HepG2 (cell line): ENCODE measurements at regions not wholly inside any gene's neighbourhood (a gene's known extent, or its start where the extent isn't known, plus 50 kb on each side); places are given as distances from the start of the nearest gene placed in this dataset.

Experiments used
- ATAC-seq: fragments of 200-7000 bp; cut with Tn5 transposase; 3 replicates; pipeline ENCODE4 v1.9.1; 2020; ENCODE audit warnings: mild to moderate bottlenecking, moderate library complexity
- BruUV-seq: library from RNA; stranded (reverse); fragments of 400-500 nt; replicated peaks from 2 replicates; lab custom pipeline; 2021; lab: Mats Ljungman, UMichigan
- CTCF ChIA-PET: fragments of 300-600 bp; formaldehyde crosslinking; extraction: SDS; loops from one replicate; lab custom pipeline; 2021; ENCODE audit warnings: low total read pairs, inconsistent platforms, low intra/inter-chr PET ratio; lab: Yijun Ruan, JAX
- POLR2A ChIA-PET: fragments of 350-600 bp; sonication (Branson Sonifier 250); formaldehyde crosslinking; loops from one replicate; lab custom pipeline; 2020; ENCODE audit warnings: antibody characterized with exemption, inconsistent platforms; lab: Yijun Ruan, JAX
- DNase-seq: peaks from one replicate; pipeline ENCODE4 v3.0.0-alpha.2; 2015; ENCODE audit warnings: low spot score
- FAIRE-seq: peaks from 3 replicates; lab custom pipeline; 2011; peaks lifted over from hg19 to GRCh38; lab: Jason Lieb, UNC
- H2AFZ ChIP-seq: one replicate; pipeline ENCODE4 v1.6.1; 2011; ENCODE audit warnings: low read length, inconsistent platforms
- H3K27ac ChIP-seq: fragments of 300-600 bp; 3 replicates; pipeline ENCODE4 v1.8.0; 2011; ENCODE audit warnings: mixed run types, mild to moderate bottlenecking, mixed read lengths, low read length, inconsistent platforms; ENCODE audit not compliant: insufficient read depth; ENCODE audit errors: extremely low read length
- H3K27me3 ChIP-seq, 2 experiments: fragments of 200-600 bp in 1 of 2; 2 replicates in 1 of 2; 3 replicates in 1 of 2; pipeline versions ENCODE4 v1.6.0 to v1.8.0; 2011; ENCODE audit warnings: low read length in 2 of 2, mild to moderate bottlenecking in 2 of 2, moderate library complexity in 2 of 2, inconsistent platforms in 1 of 2; ENCODE audit not compliant: insufficient read depth in 2 of 2, control insufficient read depth in 1 of 2
- H3K36me3 ChIP-seq, 2 experiments: fragments of 200-600 bp in 1 of 2; replicated peaks in 1 of 2; 2 replicates in 1 of 2; 3 replicates in 1 of 2; pipeline versions ENCODE4 v1.5.1 to v1.8.0; 2011; ENCODE audit warnings: low read length in 2 of 2, inconsistent platforms in 1 of 2; ENCODE audit not compliant: insufficient read depth in 2 of 2, control insufficient read depth in 1 of 2
- H3K4me1 ChIP-seq: 2 replicates; pipeline ENCODE4 v1.5.1; 2012; ENCODE audit warnings: low read length, inconsistent platforms; ENCODE audit not compliant: insufficient read depth
- H3K4me2 ChIP-seq: 2 replicates; pipeline ENCODE4 v1.6.0; 2011; ENCODE audit warnings: low read depth, low read length, inconsistent platforms
- H3K4me3 ChIP-seq, 3 experiments: fragments of 200-600 bp in 1 of 3; sonication (generic), shearing (Covaris generic) in 1 of 3; replicated peaks in 1 of 3; 2 replicates each; pipeline ENCODE4 v1.5.1; 2011 to 2016; ENCODE audit warnings: low read length in 3 of 3, inconsistent platforms in 2 of 3, low read depth in 2 of 3, mild to moderate bottlenecking in 2 of 3, control low read depth in 1 of 3, mixed read lengths in 1 of 3; ENCODE audit not compliant: insufficient read depth in 1 of 3
- H3K79me2 ChIP-seq: one replicate; pipeline ENCODE4 v1.6.1; 2011; ENCODE audit warnings: low read length, inconsistent platforms; ENCODE audit not compliant: insufficient read depth
- H3K9ac ChIP-seq: 2 replicates; pipeline ENCODE4 v1.6.0; 2011; ENCODE audit warnings: mild to moderate bottlenecking, low read depth, low read length, inconsistent platforms; ENCODE audit not compliant: insufficient read depth
- H3K9me3 ChIP-seq: 2 replicates; pipeline ENCODE4 v1.5.1; 2012; ENCODE audit warnings: mild to moderate bottlenecking, low read length
- H4K20me1 ChIP-seq: 2 replicates; pipeline ENCODE4 v1.6.0; 2011; ENCODE audit warnings: inconsistent platforms, mild to moderate bottlenecking, low read length, moderate library complexity; ENCODE audit not compliant: insufficient read depth
- CBFB ChIP-seq: sonication (generic); formaldehyde crosslinking; IDR thresholded peaks from 2 replicates; pipeline ENCODE4 v1.4.0; 2020; ENCODE audit warnings: missing genetic modification reagents
- CSRNP2 ChIP-seq: sonication (generic); formaldehyde crosslinking; conservative IDR thresholded peaks from 2 replicates; pipeline ENCODE4 v1.8.0; 2022; ENCODE audit warnings: low read depth, missing genetic modification reagents
- KMT2B ChIP-seq: IDR thresholded peaks from 2 replicates; pipeline ENCODE4 v1.6.1; 2016; ENCODE audit warnings: missing genetic modification reagents, missing compliant biosample characterization
- NAIF1 ChIP-seq: sonication (generic); formaldehyde crosslinking; IDR thresholded peaks from 2 replicates; pipeline ENCODE4 v1.5.0; 2020; ENCODE audit warnings: mild to moderate bottlenecking, missing genetic modification reagents, borderline replicate concordance
- NCOR1 ChIP-seq: fragments of 200-600 bp; sonication (generic); IDR thresholded peaks from 2 replicates; pipeline ENCODE4 v1.7.0; 2017; ENCODE audit warnings: antibody characterized with exemption, low read length, borderline replicate concordance
- RAD51 ChIP-seq: fragments of 450-650 bp; IDR thresholded peaks from 2 replicates; pipeline ENCODE4 v1.6.1; 2016; ENCODE audit warnings: borderline replicate concordance
- RARG ChIP-seq: sonication (generic); formaldehyde crosslinking; IDR thresholded peaks from 2 replicates; pipeline ENCODE4 v1.4.0; 2020; ENCODE audit warnings: low read depth, mild to moderate bottlenecking, missing genetic modification reagents
- ZBTB43 ChIP-seq: sonication (generic); formaldehyde crosslinking; conservative IDR thresholded peaks from 2 replicates; pipeline ENCODE4 v1.4.0; 2020; ENCODE audit warnings: missing genetic modification reagents
- ZNF513 ChIP-seq: sonication (generic); formaldehyde crosslinking; conservative IDR thresholded peaks from 2 replicates; pipeline ENCODE4 v1.5.0; 2020; ENCODE audit warnings: missing genetic modification reagents
- ZNF558 ChIP-seq: sonication (generic); formaldehyde crosslinking; IDR thresholded peaks from 2 replicates; pipeline ENCODE4 v1.9.0; 2022; ENCODE audit warnings: mild to moderate bottlenecking, missing genetic modification reagents, borderline replicate concordance
- ZNF790 ChIP-seq: sonication (generic); formaldehyde crosslinking; IDR thresholded peaks from 2 replicates; pipeline ENCODE4 v1.8.0; 2022; ENCODE audit warnings: missing genetic modification reagents, mild to moderate bottlenecking, borderline replicate concordance
- WGBS: methylation state at CpG from one replicate; pipeline ENCODE4 v1.1.6; 2017; ENCODE audit warnings: low lambda C conversion rate; 5-methylcytosine and 5-hydroxymethylcytosine counted together
- in situ Hi-C: cut with HindIII; loops from 2 replicates; pipeline ENCODE4 v1.10.0; 2017; ENCODE audit warnings: low pct_unique_long_range_greater_than_20kb; ENCODE audit not compliant: extremely low pct_ligation_motif_present
- intact Hi-C: fragments of 100-400 bp; cut with micrococcal nuclease; formaldehyde crosslinking; loops from one replicate; pipeline ENCODE4 v1.10.0; 2022; ENCODE audit not compliant: unreplicated experiment

- TF ChIP-seq CSRNP2 (CRISPR knock-in tag) (no peak), RAD51 (no peak), ZNF558 (CRISPR knock-in tag) (no peak)
Observed at GRCh38 chr7:41037691-41038090, 665.2 kb downstream of the INHBA start (continued).

- DNase-seq (no peak), FAIRE-seq (no peak), ATAC-seq (no peak)
- Histone ChIP-seq H3K36me3 (no peaks in the 10 kb centered on the region), H3K9me3 (no peaks in the 10 kb centered on the region), H4K20me1 (no peaks in the 10 kb centered on the region), H3K27ac (no peak overlapping the region), H3K4me2 (no peak overlapping the region), H3K9ac (no peak overlapping the region), H3K4me1 (no peaks in the 10 kb centered on the region), H3K79me2 (no peaks in the 10 kb centered on the region), H3K4me3 (no peak overlapping the region), H2AFZ (no peak overlapping the region), H3K27me3 (no peaks in the 10 kb centered on the region)
- WGBS, result 30% methylated on average over 4 of the region's 4 CpGs
- TF ChIP-seq KMT2B (CRISPR knock-in tag), result no peak
- TF ChIP-seq RARG (CRISPR knock-in tag), result no peak
- TF ChIP-seq ZNF513 (CRISPR knock-in tag), result no peak
- no peak for TF ChIP-seq NAIF1 (CRISPR knock-in tag)
- TF ChIP-seq ZNF790, result no peak
- no peak for TF ChIP-seq ZBTB43 (CRISPR knock-in tag)
- TF ChIP-seq CBFB, result no peak
- no peak for TF ChIP-seq NCOR1
- CTCF ChIA-PET, result no interaction called here
- intact Hi-C loops, result no loop called here
- POLR2A ChIA-PET, result no interaction called here
- BruUV-seq, result no TSS peak
- in situ Hi-C loops, result no loop called here
Observed at GRCh38 chr7:41035794-41036193, 667.1 kb downstream of the INHBA start.
